Astrocyte (in vitro differentiated cells and primary cell): ENCODE measurements at regions not wholly inside any gene's neighbourhood (a gene's known extent, or its start where the extent isn't known, plus 50 kb on each side); places are given as distances from the start of the nearest gene placed in this dataset.

Source experiments
- EZH2 ChIP-seq: IDR thresholded peaks from 2 replicates; pipeline ENCODE4 v1.6.1; 2012; ENCODE audit warnings: mild to moderate bottlenecking, low read length, inconsistent platforms; ENCODE audit not compliant: insufficient read depth
- TF ChIP-seq, protein P1 (sequence below): IDR thresholded peaks from 2 replicates; pipeline ENCODE4 v1.5.1; 2011; ENCODE audit warnings: low read depth, mild to moderate bottlenecking, inconsistent platforms, low read length, moderate library complexity; ENCODE audit not compliant: insufficient read depth

DNA sequence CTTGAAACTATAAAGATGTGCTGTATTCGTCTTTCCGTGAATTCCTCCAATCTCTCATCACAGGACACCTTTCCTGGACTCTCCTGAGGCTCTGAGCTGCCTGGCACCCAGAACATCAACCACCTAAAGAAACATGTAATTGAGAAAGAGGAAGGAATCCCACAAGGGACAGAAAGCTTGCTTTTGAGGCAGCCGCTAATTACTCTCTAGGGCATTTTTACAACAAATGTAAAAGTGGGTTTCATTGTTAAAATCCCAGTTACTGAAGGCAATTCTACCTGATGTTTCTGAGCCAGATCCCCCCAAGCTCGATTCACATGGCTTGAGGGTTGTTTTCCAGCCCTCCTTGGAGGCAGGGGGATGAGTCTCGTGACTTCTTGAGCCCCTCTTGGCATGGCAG, 238.5 kb upstream of the LHX5 start:
- TF ChIP-seq, protein P1, sequence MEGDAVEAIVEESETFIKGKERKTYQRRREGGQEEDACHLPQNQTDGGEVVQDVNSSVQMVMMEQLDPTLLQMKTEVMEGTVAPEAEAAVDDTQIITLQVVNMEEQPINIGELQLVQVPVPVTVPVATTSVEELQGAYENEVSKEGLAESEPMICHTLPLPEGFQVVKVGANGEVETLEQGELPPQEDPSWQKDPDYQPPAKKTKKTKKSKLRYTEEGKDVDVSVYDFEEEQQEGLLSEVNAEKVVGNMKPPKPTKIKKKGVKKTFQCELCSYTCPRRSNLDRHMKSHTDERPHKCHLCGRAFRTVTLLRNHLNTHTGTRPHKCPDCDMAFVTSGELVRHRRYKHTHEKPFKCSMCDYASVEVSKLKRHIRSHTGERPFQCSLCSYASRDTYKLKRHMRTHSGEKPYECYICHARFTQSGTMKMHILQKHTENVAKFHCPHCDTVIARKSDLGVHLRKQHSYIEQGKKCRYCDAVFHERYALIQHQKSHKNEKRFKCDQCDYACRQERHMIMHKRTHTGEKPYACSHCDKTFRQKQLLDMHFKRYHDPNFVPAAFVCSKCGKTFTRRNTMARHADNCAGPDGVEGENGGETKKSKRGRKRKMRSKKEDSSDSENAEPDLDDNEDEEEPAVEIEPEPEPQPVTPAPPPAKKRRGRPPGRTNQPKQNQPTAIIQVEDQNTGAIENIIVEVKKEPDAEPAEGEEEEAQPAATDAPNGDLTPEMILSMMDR: no peak
- TF ChIP-seq EZH2: no peak
